ENCODE measurements at regions not wholly inside any gene's neighbourhood (a gene's known extent, or its start where the extent isn't known, plus 50 kb on each side); places are given as distances from the start of the nearest gene placed in this dataset.

DNA sequence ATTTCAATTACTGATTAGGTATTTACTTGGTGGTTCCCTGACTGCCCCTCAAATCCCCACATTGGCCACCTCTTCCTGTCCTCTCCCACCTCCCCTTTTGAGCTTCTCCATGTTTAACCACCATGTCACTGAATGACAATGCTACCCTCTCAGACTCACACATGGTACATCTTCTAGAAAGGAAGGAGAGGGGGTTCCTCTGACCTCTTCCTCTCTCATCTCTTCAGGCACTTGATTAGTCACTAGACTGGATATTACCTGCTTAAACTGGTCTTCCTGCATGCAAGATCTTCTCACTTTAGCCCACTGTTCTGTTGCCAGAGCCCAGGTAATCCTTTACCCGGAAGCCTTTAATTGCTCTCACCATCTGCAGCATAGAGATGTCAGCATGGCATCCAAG lies 64.9 kb downstream of the DIPK2A start:
- TF ChIP-seq, protein P1, sequence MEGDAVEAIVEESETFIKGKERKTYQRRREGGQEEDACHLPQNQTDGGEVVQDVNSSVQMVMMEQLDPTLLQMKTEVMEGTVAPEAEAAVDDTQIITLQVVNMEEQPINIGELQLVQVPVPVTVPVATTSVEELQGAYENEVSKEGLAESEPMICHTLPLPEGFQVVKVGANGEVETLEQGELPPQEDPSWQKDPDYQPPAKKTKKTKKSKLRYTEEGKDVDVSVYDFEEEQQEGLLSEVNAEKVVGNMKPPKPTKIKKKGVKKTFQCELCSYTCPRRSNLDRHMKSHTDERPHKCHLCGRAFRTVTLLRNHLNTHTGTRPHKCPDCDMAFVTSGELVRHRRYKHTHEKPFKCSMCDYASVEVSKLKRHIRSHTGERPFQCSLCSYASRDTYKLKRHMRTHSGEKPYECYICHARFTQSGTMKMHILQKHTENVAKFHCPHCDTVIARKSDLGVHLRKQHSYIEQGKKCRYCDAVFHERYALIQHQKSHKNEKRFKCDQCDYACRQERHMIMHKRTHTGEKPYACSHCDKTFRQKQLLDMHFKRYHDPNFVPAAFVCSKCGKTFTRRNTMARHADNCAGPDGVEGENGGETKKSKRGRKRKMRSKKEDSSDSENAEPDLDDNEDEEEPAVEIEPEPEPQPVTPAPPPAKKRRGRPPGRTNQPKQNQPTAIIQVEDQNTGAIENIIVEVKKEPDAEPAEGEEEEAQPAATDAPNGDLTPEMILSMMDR (optimal IDR thresholded peaks at IDR 0.05 in 1 of 3, IDR thresholded peaks at IDR 0.05 in 1 of 3, conservative IDR thresholded peaks at IDR 0.05 in 1 of 3; ENCODE audit: extremely low read depth in 1 of 3, insufficient read depth in 2 of 3, low read length in 3 of 3): no peak
- TF ChIP-seq EZH2 (IDR thresholded peaks at IDR 0.05; ENCODE audit: low read length): no peak
